Ovary (tissue), 3 donors: ENCODE measurements at regions not wholly inside any gene's neighbourhood (a gene's known extent, or its start where the extent isn't known, plus 50 kb on each side); places are given as distances from the start of the nearest gene placed in this dataset.

Experiments
- EP300 ChIP-seq: sonication (generic); formaldehyde crosslinking; IDR thresholded peaks from one replicate; pipeline ENCODE4 v1.6.1; 2017; ENCODE audit warnings: antibody characterized with exemption
- TF ChIP-seq, protein P1 (sequence below), 3 donors: fragments of 450-650 bp in 2 of 3; fragments of 200-600 bp in 1 of 3; IDR thresholded peaks; one replicate each; pipeline versions ENCODE4 v1.5.1 to v1.8.0; 2016 to 2022; ENCODE audit warnings: antibody characterized with exemption in 3 of 3, mild to moderate bottlenecking in 1 of 3
- donor health status: DM: no; HTN: no; CAD: no.

DNA sequence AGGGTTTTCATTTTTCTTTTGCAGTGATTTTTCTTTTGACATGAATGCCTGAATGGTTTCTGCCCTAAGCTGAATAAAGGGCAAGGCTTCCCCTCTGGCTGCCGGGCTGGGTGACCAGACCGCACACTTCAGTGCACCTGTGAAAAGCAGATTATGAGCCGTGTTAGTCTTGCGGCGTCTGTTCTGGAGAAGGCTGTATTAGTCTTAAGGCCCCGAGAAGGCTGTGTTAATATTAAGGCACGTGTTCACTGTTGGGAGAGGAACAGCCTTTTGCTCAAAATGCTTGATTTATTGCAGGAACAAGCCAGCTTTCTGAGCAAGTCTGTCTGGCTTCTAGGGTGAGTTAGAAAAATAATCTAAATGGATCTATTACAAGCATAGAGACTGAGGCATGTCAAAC is 54.7 kb upstream of the DNAH14 start:
- no peak for TF ChIP-seq EP300
- TF ChIP-seq, protein P1, sequence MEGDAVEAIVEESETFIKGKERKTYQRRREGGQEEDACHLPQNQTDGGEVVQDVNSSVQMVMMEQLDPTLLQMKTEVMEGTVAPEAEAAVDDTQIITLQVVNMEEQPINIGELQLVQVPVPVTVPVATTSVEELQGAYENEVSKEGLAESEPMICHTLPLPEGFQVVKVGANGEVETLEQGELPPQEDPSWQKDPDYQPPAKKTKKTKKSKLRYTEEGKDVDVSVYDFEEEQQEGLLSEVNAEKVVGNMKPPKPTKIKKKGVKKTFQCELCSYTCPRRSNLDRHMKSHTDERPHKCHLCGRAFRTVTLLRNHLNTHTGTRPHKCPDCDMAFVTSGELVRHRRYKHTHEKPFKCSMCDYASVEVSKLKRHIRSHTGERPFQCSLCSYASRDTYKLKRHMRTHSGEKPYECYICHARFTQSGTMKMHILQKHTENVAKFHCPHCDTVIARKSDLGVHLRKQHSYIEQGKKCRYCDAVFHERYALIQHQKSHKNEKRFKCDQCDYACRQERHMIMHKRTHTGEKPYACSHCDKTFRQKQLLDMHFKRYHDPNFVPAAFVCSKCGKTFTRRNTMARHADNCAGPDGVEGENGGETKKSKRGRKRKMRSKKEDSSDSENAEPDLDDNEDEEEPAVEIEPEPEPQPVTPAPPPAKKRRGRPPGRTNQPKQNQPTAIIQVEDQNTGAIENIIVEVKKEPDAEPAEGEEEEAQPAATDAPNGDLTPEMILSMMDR (IDR thresholded peaks at IDR 0.05), result no peak
